HG02571 (cell line): ENCODE measurements at regions not wholly inside any gene's neighbourhood (a gene's known extent, or its start where the extent isn't known, plus 50 kb on each side); places are given as distances from the start of the nearest gene placed in this dataset.
"Not testable (repeated sequence)": the region's sequence is repeated elsewhere in the genome, so short reads cannot be mapped to it uniquely, and the experiment has no call there.

Experiments used
- ATAC-seq: cut with Tn5 transposase; IDR thresholded peaks from one replicate; pipeline ENCODE4 v1.9.1; 2021; ENCODE audit warnings: mild to moderate bottlenecking, moderate library complexity; ENCODE audit not compliant: unreplicated experiment

GRCh38 chr6:10343320-10343719, 71.6 kb downstream of the TFAP2A start:
- ATAC-seq = no peak

- no peak for ATAC-seq
These were observed 73.3 kb downstream of the TFAP2A start for GRCh38 chr6:10341605-10342004.

DNA sequence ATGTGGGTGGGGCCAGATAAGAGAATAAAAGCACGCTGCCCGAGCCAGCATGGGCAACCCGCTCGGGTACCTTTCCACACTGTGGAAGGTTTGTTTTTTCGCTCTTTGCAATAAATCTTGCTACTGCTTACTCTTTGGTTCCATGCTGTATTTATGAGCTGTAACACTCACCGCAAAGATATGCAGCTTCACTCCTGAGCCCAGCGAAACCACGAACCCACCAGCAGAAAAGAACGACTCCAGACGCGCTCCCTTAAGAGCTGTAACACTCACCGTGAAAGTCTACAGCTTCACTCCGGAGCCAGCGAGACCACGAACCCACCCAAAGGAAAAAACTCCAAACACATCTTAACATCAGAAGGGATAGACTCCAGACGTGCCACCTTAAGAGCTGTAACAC, 76.7 kb downstream of the TFAP2A start:
- no peak for ATAC-seq

- ATAC-seq = not testable (repeated sequence)
These were observed 77.5 kb downstream of the TFAP2A start for GRCh38 chr6:10337376-10337775.

DNA sequence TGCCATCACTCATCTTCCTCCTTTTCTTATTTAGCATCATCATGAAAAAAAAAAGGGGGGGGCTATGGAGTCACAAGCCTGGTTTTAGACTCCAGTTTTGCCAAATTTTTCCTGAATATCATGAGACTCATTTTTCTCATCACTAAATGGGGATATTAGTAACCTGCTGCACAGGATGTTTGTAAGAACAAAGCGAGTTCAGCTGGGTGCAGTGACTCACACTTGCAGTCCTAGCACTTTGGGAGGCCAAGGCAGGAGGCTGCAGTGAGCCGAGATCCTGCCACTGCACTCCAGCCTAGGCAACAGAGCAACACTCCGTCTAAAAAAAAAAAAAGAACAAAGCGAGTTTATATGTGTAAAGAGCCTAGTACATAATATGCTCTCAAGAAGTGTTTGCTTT, 82.8 kb downstream of the TFAP2A start:
- no peak for ATAC-seq

GRCh38 chr6:10331334-10331968, 83.4 kb downstream of the TFAP2A start:
- no peak for ATAC-seq

DNA sequence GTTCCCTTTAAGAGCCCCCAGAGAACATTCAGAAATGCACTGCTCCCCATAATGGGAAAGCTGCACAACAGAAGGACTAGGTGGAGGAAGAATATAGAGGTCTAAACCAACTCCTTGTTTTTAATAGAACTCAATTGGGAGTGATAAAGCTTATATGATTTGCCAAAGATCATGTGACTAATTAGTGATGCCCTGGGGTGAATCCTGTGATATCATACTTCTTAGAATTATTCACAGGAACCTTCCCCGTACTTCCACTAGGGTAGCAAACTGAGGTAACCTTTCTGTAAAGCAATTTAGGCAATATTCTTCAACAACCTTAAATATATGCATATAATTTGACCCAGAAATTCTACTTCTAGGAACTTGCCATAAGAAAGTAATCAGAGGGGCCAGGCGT, 84.4 kb downstream of the TFAP2A start:
- no peak for ATAC-seq

DNA sequence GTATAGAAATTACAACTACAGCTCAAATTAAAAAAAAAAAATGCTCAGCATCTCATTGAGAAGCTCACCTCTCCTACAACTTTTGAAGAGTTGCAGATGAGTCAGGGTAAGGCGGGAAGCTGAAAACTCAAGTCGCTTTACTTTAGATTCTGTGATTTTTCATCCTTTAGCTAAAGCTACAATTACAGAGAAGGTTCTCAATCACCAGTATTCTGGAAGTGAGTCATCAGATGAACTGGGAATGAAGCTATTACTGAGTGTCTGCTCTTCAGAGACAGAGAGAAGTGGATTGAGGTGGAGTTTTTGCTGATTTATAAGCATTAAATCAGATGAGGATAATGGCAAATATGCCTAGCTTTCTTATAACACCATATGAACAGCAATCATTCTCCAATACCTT, 91.9 kb downstream of the TFAP2A start:
- no peak for ATAC-seq

DNA sequence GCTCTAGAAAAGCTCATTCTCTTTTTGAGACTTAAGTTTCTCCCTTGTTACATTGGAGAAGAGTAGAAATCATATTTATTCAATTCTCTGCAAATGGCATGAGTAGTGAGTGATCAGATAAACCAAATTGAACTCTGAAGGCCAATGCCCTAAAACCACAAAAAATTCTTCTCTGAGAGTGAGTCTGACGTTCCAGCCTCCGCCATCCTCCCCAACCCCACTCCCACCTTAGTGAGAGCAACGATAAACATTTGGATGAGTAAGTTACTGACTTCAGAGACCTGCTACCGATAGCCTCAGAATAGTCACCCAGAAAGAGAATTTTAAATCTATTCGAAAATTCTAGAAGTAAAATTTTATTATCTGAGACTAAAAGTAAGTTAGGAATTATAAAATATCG, 94.6 kb downstream of the TFAP2A start:
- no peak for ATAC-seq

GRCh38 chr6:10316373-10316721, 98.5 kb downstream of the TFAP2A start:
- ATAC-seq = no peak

- no peak for ATAC-seq
These were observed 99.1 kb downstream of the TFAP2A start for GRCh38 chr6:10315658-10316372.

- no peak for ATAC-seq
These were observed 99.8 kb downstream of the TFAP2A start for GRCh38 chr6:10315034-10315433.

- no peak for ATAC-seq
These were observed 100.5 kb downstream of the TFAP2A start for GRCh38 chr6:10314163-10314955.

DNA sequence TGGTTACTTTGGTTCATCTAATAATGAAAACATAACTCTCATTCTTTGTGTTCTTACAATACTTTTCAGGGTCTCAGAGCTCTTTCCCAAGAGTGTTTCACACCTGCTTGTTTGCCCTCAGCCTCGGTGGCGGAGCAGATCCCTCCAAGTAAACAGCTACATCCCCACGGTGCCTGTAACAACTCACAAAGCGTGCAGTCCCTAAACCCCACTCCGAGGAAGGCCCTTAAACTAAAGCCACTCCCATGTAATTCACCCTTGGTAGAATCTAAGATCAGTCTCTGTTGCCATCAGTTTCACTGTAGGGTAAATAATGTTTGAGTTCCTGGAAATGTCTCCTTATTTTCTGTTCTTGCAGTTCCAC, 101.1 kb downstream of the TFAP2A start:
- ATAC-seq = no peak

GRCh38 chr6:10312445-10312844, 102.4 kb downstream of the TFAP2A start:
- ATAC-seq = no peak

- ATAC-seq = not testable (repeated sequence)
These were observed 103.1 kb downstream of the TFAP2A start for GRCh38 chr6:10311546-10312405.

- no peak for ATAC-seq
These were observed 104.0 kb downstream of the TFAP2A start for GRCh38 chr6:10310826-10311225.

DNA sequence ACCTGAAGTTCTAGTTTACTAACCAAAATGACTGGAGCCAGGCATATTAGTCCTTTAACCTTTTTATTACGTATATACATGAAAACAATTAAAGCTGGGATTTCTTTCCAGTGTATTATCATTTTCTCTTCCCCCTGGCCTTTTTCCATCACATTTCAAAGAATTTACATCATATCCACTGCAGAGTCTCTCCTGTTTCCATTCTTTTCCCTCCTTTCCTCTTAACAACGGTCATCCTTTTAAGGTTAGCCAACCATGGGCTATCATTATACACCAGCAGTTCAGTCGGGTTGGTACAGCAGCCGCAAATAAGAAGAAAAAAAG, 104.6 kb downstream of the TFAP2A start:
- no peak for ATAC-seq

DNA sequence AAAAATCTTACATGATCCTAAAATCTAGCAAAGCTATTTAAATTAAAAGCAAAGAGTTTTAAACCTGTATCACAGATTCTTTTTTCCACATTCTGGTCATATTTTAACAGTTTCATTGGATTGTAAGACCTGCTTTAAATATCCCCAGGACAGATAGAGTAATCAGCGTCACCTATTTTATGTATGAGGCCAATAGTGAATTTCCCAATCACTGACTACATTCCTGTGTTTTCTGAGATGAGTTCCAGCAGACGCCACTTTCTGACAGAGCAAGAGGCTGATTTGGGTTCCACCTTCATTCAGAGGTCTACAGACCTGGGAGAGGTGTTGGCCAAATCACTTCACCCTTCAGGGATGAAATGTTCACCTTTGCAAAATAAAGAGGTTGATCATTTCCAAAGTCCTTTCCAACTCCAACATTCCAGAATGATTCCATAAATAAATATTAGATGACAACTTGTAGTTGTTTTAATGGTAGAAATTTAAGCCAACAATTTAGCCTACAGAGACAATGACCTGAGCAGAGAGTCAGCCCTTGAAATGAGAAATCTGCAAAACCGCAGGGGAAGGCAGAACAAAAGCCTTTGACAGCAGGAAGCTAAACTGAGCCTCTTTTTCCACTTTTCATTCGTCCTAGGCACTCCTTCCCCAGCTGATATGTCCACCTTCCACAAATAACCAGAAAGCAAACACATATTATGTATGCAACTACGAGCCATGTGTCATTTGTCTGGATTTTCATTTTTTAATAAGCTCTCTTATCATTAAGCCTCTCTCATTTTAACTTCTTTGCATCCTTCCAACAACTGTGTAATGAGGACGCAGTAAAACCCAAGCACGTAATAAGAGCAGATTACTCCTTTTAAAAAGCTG, 105.2 kb downstream of the TFAP2A start:
- ATAC-seq = no peak

- ATAC-seq = no peak
These were observed 107.4 kb downstream of the TFAP2A start for GRCh38 chr6:10307476-10307875.
